Small intestine (tissue), 7 donors: ENCODE measurements at regions not wholly inside any gene's neighbourhood (a gene's known extent, or its start where the extent isn't known, plus 50 kb on each side); places are given as distances from the start of the nearest gene placed in this dataset.

Experiments used
- DNase-seq, 2 donors: peaks; one replicate each; pipeline versions ENCODE4 v3.0.0 to v3.0.0-alpha.2; 2013
- FAIRE-seq: peaks from 2 replicates; lab custom pipeline; 2012; peaks lifted over from hg19 to GRCh38; lab: Jason Lieb, UNC
- H3K27ac ChIP-seq, 3 donors: one replicate each; pipeline ENCODE4 v1.5.1; 2013; ENCODE audit warnings: low read length in 2 of 3, mild to moderate bottlenecking in 2 of 3, control low read depth in 1 of 3, inconsistent platforms in 1 of 3, low read depth in 1 of 3, moderate library complexity in 1 of 3
- H3K27me3 ChIP-seq, 3 donors: one replicate each; pipeline ENCODE4 v1.6.1; 2013; ENCODE audit warnings: low read length in 3 of 3, inconsistent platforms in 1 of 3; ENCODE audit not compliant: control insufficient read depth in 3 of 3, insufficient read depth in 3 of 3
- H3K36me3 ChIP-seq, 3 donors: one replicate each; pipeline ENCODE4 v1.6.1; 2013; ENCODE audit warnings: low read length in 3 of 3, inconsistent platforms in 1 of 3, low read depth in 1 of 3, mild to moderate bottlenecking in 1 of 3, moderate library complexity in 1 of 3; ENCODE audit not compliant: control insufficient read depth in 3 of 3, insufficient read depth in 2 of 3
- H3K4me1 ChIP-seq, 3 donors: one replicate each; pipeline ENCODE4 v1.6.1; 2013; ENCODE audit warnings: low read length in 2 of 3, inconsistent platforms in 1 of 3, low read depth in 1 of 3, mild to moderate bottlenecking in 1 of 3, moderate library complexity in 1 of 3; ENCODE audit not compliant: control insufficient read depth in 3 of 3, insufficient read depth in 2 of 3
- H3K4me3 ChIP-seq, 3 donors: one replicate each; pipeline ENCODE4 v1.5.1; 2013; ENCODE audit warnings: low read length in 3 of 3, control low read depth in 1 of 3, inconsistent platforms in 1 of 3, low read depth in 1 of 3, mild to moderate bottlenecking in 1 of 3, moderate library complexity in 1 of 3
- H3K9me3 ChIP-seq, 2 donors: one replicate each; pipeline ENCODE4 v1.6.1; 2013; ENCODE audit warnings: low read depth in 1 of 2, low read length in 1 of 2; ENCODE audit not compliant: control insufficient read depth in 2 of 2, insufficient read depth in 1 of 2
- WGBS, 3 donors: extraction: QIAGEN DNeasy Blood & Tissue Kit; methylation state at CpG; one replicate each; pipeline ENCODE4 v1.1.7; 2013; 5-methylcytosine and 5-hydroxymethylcytosine counted together
- donor health status: healthy with polysubstance abuse.
- donor health status: control.
- donor health status: control.
- donor health status: Bipolar disorder and iron deficiency.
- donor health status: healthy.

GRCh38 chr2:225276207-225276606 lies 123.3 kb upstream of the NYAP2 start:
- FAIRE-seq (no peak), DNase-seq (no peak)
- H3K36me3 ChIP-seq = no peaks in the 10 kb centered on the region
- no peaks in the 10 kb centered on the region for H3K27me3 ChIP-seq
- peaks cover 0 to 4% (median 0%) of the 10 kb centered on the region in 3 donors for H3K4me1 ChIP-seq
- H3K9me3 ChIP-seq = no peaks in the 10 kb centered on the region
- no peak overlapping the region for H3K4me3 ChIP-seq
- H3K27ac ChIP-seq = no peak overlapping the region
- WGBS, 3 donors = 22 to 46% (median 34%) methylated on average over 3 of the region's 3 CpGs

DNA sequence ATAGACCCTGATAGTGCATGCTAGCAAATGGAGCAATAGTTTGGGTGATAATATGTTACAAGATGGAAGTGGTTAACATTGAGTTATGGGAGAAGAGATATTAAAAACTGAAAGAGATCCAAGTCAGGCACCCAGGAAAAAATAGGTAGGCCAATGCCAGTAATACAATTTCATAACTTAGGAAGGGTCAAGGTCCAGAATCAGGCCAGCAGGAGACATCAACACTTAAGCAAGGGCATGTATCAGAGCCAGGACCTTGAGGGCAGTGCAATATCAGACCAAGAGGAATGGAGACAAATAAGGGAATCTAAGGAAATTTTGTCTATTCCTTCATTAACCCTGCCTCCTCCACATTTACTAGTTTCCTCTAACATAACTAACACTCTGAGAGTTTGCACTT lies 124.1 kb upstream of the NYAP2 start:
- no peak for FAIRE-seq

GRCh38 chr2:225274751-225275150 lies 124.8 kb upstream of the NYAP2 start:
- Histone ChIP-seq H3K27me3 (no peaks in the 10 kb centered on the region), H3K36me3 (no peaks in the 10 kb centered on the region), H3K4me1 (peaks cover 0 to 4% (median 0%) of the 10 kb centered on the region in 3 donors), H3K4me3 (no peak overlapping the region), H3K27ac (no peak overlapping the region), H3K9me3 (no peaks in the 10 kb centered on the region)
- no peak for FAIRE-seq
- peak in 1 of 2 donors; percentile 24 for DNase-seq
- 3 to 16% (median 3%) methylated on average over 1 of the region's 1 CpG for WGBS, 3 donors

More for the DNA sequence above, 124.1 kb upstream of the NYAP2 start:
- Histone ChIP-seq H3K9me3 (no peaks in the 10 kb centered on the region), H3K27ac (no peak overlapping the region), H3K4me1 (peaks cover 0 to 4% (median 0%) of the 10 kb centered on the region in 3 donors), H3K27me3 (no peaks in the 10 kb centered on the region), H3K4me3 (no peak overlapping the region), H3K36me3 (no peaks in the 10 kb centered on the region)
- peak; percentile 32 to 59 for DNase-seq

- DNase-seq (peak; percentile 16 to 74), FAIRE-seq (no peak)
- no peak overlapping the region for H3K4me3 ChIP-seq
These were observed 127.3 kb upstream of the NYAP2 start for GRCh38 chr2:225272173-225272572.

DNA sequence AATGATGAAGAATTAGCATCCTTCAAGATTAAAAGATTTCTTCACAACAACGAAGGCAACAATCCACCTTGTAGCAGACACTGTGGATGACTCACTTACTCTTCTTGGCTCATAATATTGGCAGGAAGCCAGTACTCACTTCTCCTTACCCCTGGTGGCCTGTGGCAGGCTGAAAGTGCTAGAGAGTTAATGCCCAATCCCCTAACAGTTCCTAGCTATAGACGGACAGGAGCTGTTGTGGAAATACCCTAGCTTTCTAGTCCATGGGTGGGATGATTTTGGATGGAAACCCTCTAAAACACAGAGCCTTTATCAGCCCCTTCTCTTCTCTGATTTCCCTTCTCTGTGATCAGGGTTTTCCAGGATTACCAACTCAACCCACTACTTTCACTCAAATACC lies 128.6 kb upstream of the NYAP2 start:
- no peaks in the 10 kb centered on the region for H3K36me3 ChIP-seq
- no peaks in the 10 kb centered on the region for H3K9me3 ChIP-seq
- FAIRE-seq = no peak
- WGBS, 3 donors = 11 to 17% (median 16%) methylated on average over 2 of the region's 2 CpGs
- H3K27ac ChIP-seq = no peak overlapping the region
- no peaks in the 10 kb centered on the region for H3K27me3 ChIP-seq
- H3K4me3 ChIP-seq = no peak overlapping the region
- DNase-seq = peak; percentile 13 to 51
- H3K4me1 ChIP-seq = no peaks in the 10 kb centered on the region

More at GRCh38 chr2:225272173-225272572, 127.3 kb upstream of the NYAP2 start:
- H3K9me3 ChIP-seq = no peaks in the 10 kb centered on the region
- H3K36me3 ChIP-seq = no peaks in the 10 kb centered on the region
- H3K4me1 ChIP-seq = peaks cover 0 to 4% (median 0%) of the 10 kb centered on the region in 3 donors
- H3K27me3 ChIP-seq = no peaks in the 10 kb centered on the region
- no peak overlapping the region for H3K27ac ChIP-seq

- H3K27me3 ChIP-seq = no peaks in the 10 kb centered on the region
- H3K27ac ChIP-seq = no peak overlapping the region
- no peak overlapping the region for H3K4me3 ChIP-seq
- no peak for DNase-seq
- no peak for FAIRE-seq
- H3K36me3 ChIP-seq = no peaks in the 10 kb centered on the region
- H3K4me1 ChIP-seq = no peaks in the 10 kb centered on the region
- no peaks in the 10 kb centered on the region for H3K9me3 ChIP-seq
These were observed 129.5 kb upstream of the NYAP2 start for GRCh38 chr2:225270053-225270452.

- no peak overlapping the region for H3K27ac ChIP-seq
- H3K9me3 ChIP-seq = no peaks in the 10 kb centered on the region
- no peaks in the 10 kb centered on the region for H3K4me1 ChIP-seq
- no peak for DNase-seq
- no peak for FAIRE-seq
- no peaks in the 10 kb centered on the region for H3K27me3 ChIP-seq
- 72 to 78% (median 72%) methylated on average over 3 of the region's 3 CpGs for WGBS, 3 donors
- H3K36me3 ChIP-seq = no peaks in the 10 kb centered on the region
- H3K4me3 ChIP-seq = no peak overlapping the region
These were observed 145.1 kb upstream of the NYAP2 start for GRCh38 chr2:225254363-225254762.

DNA sequence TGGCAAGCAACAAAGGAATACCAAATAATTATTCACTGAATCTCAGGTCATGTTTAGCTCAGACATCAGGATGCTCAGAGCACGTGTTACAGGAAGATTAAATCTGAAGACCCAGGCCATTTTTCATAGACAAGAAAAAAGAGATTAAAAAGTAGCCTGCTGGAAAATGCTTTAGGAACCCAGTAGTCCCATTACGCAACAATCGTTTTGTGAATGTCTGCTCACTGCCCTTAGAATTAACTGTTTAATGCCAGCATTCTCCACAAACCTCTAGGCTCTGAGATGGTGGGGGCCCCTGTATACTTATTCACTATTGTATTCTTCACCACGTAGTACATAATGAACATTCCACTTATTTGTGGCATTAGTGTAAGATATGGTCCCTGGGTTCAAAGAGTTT lies 154.6 kb upstream of the NYAP2 start:
- Histone ChIP-seq H3K36me3 (no peaks in the 10 kb centered on the region), H3K27me3 (no peaks in the 10 kb centered on the region), H3K27ac (no peak overlapping the region), H3K9me3 (no peaks in the 10 kb centered on the region), H3K4me1 (no peaks in the 10 kb centered on the region), H3K4me3 (no peak overlapping the region)
- DNase-seq (no peak), FAIRE-seq (no peak)
- WGBS, 3 donors = 45 to 47% (median 46%) methylated on average over 4 of the region's 4 CpGs

DNA sequence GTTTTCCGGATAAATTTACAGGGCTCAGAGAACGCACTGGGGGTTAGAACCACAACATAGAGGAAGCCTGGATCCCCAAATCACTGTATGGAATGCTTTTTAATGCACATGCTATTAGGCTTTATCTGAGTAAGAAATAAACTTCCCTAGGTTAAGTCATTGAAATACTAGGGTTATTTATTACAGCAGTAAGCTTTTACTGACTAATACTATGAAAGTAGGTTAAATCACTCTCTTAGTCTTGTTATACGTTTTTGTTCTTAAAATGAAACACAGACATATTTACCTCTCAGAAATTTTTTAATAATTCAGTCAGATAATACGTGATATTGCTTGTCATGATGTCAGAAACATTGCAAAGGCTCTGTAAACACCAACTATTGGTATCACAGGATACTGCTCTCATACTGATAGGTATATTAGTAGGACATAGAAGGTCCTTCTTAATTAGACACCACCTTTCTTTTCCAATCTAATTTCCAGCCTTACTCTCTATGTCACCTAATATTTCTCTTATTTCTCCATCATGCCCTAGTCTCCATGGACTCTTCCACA lies 162.7 kb upstream of the NYAP2 start:
- DNase-seq (no peak), FAIRE-seq (no peak)
- 60 to 71% (median 67%) methylated on average over 4 of the region's 4 CpGs for WGBS, 3 donors
- Histone ChIP-seq H3K4me3 (no peak overlapping the region), H3K9me3 (no peaks in the 10 kb centered on the region), H3K36me3 (no peaks in the 10 kb centered on the region), H3K27me3 (no peaks in the 10 kb centered on the region), H3K4me1 (no peaks in the 10 kb centered on the region), H3K27ac (no peak overlapping the region)
